ENCODE measurements at regions not wholly inside any gene's neighbourhood (a gene's known extent, or its start where the extent isn't known, plus 50 kb on each side); places are given as distances from the start of the nearest gene placed in this dataset.
"Not testable (repeated sequence)": the region's sequence is repeated elsewhere in the genome, so short reads cannot be mapped to it uniquely, and the experiment has no call there.

DNA sequence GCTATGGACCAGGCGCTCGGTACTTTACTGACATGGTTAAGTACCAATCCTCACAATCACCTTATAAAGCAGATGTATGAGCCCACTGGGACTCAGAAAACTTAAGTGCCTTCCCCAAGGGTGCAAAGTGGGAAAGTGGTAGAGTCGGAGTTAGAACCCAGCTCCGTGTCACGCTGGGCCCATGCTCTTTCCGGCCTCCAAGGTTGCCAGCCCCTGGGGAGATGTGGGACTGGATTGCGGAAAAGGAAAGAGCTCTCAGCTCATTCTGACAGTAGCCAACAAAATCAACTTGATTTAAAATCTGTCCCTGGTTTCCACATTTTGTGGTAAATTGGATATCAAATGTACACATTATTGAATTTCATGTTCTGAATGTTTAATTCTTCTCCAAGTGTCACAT is 403.8 kb downstream of the DCDC2C start:
- POLR2A ChIA-PET, result no interaction called here
- no peak for FAIRE-seq
- H3K9me3 ChIP-seq, result no peaks in the 10 kb centered on the region
- 40% methylated on average over 7 of the region's 7 CpGs for WGBS (ENCODE audit: missing lambda C conversion rate)
- TF ChIP-seq PHF8 (IDR thresholded peaks at IDR 0.05; ENCODE audit: borderline replicate concordance, low read depth) (no peak), MAFK (IDR thresholded peaks at IDR 0.05; ENCODE audit: partially characterized antibody) (no peak), HOXB13 (CRISPR knock-in tag; IDR thresholded peaks at IDR 0.05; ENCODE audit: low read depth) (no peak), KDM1A (IDR thresholded peaks at IDR 0.05; ENCODE audit: low read depth) (no peak), RCOR1 (IDR thresholded peaks at IDR 0.05; ENCODE audit: low read depth, low read length) (no peak), RFX5 (IDR thresholded peaks at IDR 0.05) (no peak), NR3C1 (IDR thresholded peaks at IDR 0.05) (no peak), TFCP2L1 (CRISPR knock-in tag; IDR thresholded peaks at IDR 0.05) (no peak), KDM5A (IDR thresholded peaks at IDR 0.05) (no peak), EHMT2 (IDR thresholded peaks at IDR 0.05; ENCODE audit: low read depth) (no peak), CHD4 (IDR thresholded peaks at IDR 0.05; ENCODE audit: borderline replicate concordance) (no peak), ESRRA (IDR thresholded peaks at IDR 0.05; ENCODE audit: borderline replicate concordance, low read length) (no peak), NPAS2 (CRISPR knock-in tag; IDR thresholded peaks at IDR 0.05; ENCODE audit: borderline replicate concordance) (no peak), JUN (IDR thresholded peaks at IDR 0.05) (no peak), SREBF2 (IDR thresholded peaks at IDR 0.05) (no peak)
- TF ChIP-seq, protein P1, sequence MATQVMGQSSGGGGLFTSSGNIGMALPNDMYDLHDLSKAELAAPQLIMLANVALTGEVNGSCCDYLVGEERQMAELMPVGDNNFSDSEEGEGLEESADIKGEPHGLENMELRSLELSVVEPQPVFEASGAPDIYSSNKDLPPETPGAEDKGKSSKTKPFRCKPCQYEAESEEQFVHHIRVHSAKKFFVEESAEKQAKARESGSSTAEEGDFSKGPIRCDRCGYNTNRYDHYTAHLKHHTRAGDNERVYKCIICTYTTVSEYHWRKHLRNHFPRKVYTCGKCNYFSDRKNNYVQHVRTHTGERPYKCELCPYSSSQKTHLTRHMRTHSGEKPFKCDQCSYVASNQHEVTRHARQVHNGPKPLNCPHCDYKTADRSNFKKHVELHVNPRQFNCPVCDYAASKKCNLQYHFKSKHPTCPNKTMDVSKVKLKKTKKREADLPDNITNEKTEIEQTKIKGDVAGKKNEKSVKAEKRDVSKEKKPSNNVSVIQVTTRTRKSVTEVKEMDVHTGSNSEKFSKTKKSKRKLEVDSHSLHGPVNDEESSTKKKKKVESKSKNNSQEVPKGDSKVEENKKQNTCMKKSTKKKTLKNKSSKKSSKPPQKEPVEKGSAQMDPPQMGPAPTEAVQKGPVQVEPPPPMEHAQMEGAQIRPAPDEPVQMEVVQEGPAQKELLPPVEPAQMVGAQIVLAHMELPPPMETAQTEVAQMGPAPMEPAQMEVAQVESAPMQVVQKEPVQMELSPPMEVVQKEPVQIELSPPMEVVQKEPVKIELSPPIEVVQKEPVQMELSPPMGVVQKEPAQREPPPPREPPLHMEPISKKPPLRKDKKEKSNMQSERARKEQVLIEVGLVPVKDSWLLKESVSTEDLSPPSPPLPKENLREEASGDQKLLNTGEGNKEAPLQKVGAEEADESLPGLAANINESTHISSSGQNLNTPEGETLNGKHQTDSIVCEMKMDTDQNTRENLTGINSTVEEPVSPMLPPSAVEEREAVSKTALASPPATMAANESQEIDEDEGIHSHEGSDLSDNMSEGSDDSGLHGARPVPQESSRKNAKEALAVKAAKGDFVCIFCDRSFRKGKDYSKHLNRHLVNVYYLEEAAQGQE (IDR thresholded peaks at IDR 0.05), result no peak
- TF ChIP-seq, protein P2, sequence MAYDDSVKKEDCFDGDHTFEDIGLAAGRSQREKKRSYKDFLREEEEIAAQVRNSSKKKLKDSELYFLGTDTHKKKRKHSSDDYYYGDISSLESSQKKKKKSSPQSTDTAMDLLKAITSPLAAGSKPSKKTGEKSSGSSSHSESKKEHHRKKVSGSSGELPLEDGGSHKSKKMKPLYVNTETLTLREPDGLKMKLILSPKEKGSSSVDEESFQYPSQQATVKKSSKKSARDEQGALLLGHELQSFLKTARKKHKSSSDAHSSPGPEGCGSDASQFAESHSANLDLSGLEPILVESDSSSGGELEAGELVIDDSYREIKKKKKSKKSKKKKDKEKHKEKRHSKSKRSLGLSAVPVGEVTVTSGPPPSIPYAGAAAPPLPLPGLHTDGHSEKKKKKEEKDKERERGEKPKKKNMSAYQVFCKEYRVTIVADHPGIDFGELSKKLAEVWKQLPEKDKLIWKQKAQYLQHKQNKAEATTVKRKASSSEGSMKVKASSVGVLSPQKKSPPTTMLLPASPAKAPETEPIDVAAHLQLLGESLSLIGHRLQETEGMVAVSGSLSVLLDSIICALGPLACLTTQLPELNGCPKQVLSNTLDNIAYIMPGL (CRISPR knock-in tag; IDR thresholded peaks at IDR 0.05; ENCODE audit: borderline replicate concordance), result no peak
- CTCF ChIA-PET, result no interaction called here
- ATAC-seq, result no peak
- no peak overlapping the region for H3K4me3 ChIP-seq
- no peak for DNase-seq (ENCODE audit: low read depth in 1 of 2, low spot score in 1 of 2)
- no peak overlapping the region for H3K27ac ChIP-seq
- H3K4me1 ChIP-seq, result no peaks in the 10 kb centered on the region
- H3K4me2 ChIP-seq, result no peak overlapping the region

DNA sequence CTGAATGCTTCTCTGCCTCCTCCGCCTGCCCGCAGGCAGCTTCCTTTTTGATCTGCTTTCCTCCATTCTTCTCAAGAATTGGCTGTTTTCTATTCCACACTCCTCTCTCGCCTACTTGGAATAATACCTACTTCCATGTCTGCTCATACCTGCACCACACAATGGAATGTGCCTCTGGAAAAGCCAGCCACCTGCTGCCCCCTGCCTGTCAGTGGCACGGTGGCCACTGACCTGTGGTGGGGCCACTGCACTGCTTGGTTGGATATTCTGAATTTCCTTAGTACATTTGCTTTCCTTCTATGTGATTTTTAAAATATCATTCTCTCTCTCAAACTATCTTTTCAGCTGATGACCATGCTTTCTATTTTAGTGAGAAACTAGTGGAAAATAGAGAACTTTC is 406.9 kb downstream of the DCDC2C start:
- ChIA-PET POLR2A (no interaction called here), CTCF (no interaction called here)
- Histone ChIP-seq H3K4me1 (no peaks in the 10 kb centered on the region), H3K4me3 (no peak overlapping the region), H3K4me2 (no peak overlapping the region), H3K9me3 (no peaks in the 10 kb centered on the region), H3K27ac (no peak overlapping the region)
- no peak for FAIRE-seq
- ATAC-seq, result no peak
- no peak for DNase-seq (ENCODE audit: low read depth in 1 of 2, low spot score in 1 of 2)
- TF ChIP-seq, protein P3, sequence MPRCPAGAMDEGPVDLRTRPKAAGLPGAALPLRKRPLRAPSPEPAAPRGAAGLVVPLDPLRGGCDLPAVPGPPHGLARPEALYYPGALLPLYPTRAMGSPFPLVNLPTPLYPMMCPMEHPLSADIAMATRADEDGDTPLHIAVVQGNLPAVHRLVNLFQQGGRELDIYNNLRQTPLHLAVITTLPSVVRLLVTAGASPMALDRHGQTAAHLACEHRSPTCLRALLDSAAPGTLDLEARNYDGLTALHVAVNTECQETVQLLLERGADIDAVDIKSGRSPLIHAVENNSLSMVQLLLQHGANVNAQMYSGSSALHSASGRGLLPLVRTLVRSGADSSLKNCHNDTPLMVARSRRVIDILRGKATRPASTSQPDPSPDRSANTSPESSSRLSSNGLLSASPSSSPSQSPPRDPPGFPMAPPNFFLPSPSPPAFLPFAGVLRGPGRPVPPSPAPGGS (IDR thresholded peaks at IDR 0.05), result no peak
- TF ChIP-seq HOXB13 (CRISPR knock-in tag; IDR thresholded peaks at IDR 0.05; ENCODE audit: low read depth) (no peak), CBX8 (IDR thresholded peaks at IDR 0.05) (no peak), SREBF2 (IDR thresholded peaks at IDR 0.05) (no peak), ESRRA (IDR thresholded peaks at IDR 0.05; ENCODE audit: borderline replicate concordance, low read length) (no peak), SMC3 (IDR thresholded peaks at IDR 0.05) (no peak), ZSCAN20 (CRISPR knock-in tag; IDR thresholded peaks at IDR 0.05) (no peak), MAFK (IDR thresholded peaks at IDR 0.05; ENCODE audit: partially characterized antibody) (no peak), NR3C1 (IDR thresholded peaks at IDR 0.05) (no peak), POLR2AphosphoS2 (conservative IDR thresholded peaks at IDR 0.05; ENCODE audit: low read length) (no peak), ZNF302 (CRISPR knock-in tag; IDR thresholded peaks at IDR 0.05) (no peak), FOXS1 (CRISPR knock-in tag; IDR thresholded peaks at IDR 0.05) (no peak), GATA3 (IDR thresholded peaks at IDR 0.05; ENCODE audit: borderline replicate concordance) (no peak), POLR2A (IDR thresholded peaks at IDR 0.05; ENCODE audit: low read length) (no peak), JUNB (IDR thresholded peaks at IDR 0.05) (no peak), CBX2 (IDR thresholded peaks at IDR 0.05; ENCODE audit: borderline replicate concordance, low read depth) (no peak)
- TF ChIP-seq, protein P4, sequence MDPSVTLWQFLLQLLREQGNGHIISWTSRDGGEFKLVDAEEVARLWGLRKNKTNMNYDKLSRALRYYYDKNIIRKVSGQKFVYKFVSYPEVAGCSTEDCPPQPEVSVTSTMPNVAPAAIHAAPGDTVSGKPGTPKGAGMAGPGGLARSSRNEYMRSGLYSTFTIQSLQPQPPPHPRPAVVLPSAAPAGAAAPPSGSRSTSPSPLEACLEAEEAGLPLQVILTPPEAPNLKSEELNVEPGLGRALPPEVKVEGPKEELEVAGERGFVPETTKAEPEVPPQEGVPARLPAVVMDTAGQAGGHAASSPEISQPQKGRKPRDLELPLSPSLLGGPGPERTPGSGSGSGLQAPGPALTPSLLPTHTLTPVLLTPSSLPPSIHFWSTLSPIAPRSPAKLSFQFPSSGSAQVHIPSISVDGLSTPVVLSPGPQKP (IDR thresholded peaks at IDR 0.05; ENCODE audit: low read depth, low read length), result no peak
- WGBS (ENCODE audit: missing lambda C conversion rate), result 36% methylated on average over 4 of the region's 4 CpGs

DNA sequence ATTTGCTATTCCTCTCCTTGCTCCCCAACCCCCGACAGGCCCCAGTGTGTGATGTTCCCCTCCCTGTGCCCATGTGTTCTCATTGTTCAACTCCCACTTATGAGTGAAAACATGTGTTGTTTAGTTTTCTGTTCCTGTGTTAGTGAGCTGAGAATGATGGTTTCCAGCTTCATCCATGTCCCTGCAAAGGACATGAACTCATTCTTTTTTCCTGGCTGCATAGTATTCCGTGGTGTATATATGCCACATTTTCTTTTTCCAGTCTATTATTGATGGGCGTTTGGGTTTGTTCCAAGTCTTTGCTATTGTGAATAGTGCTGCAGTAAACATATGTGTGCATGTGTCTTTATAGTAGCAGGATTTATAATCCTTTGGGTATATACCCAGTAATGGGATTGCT is 412.1 kb downstream of the DCDC2C start:
- POLR2A ChIA-PET; H3K4me2 ChIP-seq; H3K27ac ChIP-seq; ATAC-seq; FAIRE-seq; H3K9me3 ChIP-seq; H3K4me3 ChIP-seq; DNase-seq (ENCODE audit: low read depth in 1 of 2, low spot score in 1 of 2); H3K4me1 ChIP-seq: not testable (repeated sequence)
- CTCF ChIA-PET, result interaction anchor here (0.6 kb wide), 1 partner anchor 25 kb away, joined by 5 read pairs; no protein-coding TSS in a partner anchor
- WGBS (ENCODE audit: missing lambda C conversion rate), result 0% methylated on average over 3 of the region's 3 CpGs
